Activated CD4-positive, alpha-beta T cell treated with anti-CD3 and anti-CD28 coated beads for 24 hours (primary cell): ENCODE measurements at regions not wholly inside any gene's neighbourhood (a gene's known extent, or its start where the extent isn't known, plus 50 kb on each side); places are given as distances from the start of the nearest gene placed in this dataset.

Experiments used
- DNase-seq, 2 donors: peaks; one replicate each; pipeline ENCODE4 v3.0.0-alpha.2; 2020; ENCODE audit warnings: low read depth in 2 of 2

GRCh38 chr1:38223391-38223790 lies 176.8 kb upstream of the POU3F1 start:
- DNase-seq = no peak

- DNase-seq = no peak
Measured at GRCh38 chr1:38222891-38223290, 176.3 kb upstream of the POU3F1 start.

- no peak for DNase-seq
Measured at GRCh38 chr1:38221006-38221649, 174.5 kb upstream of the POU3F1 start.

GRCh38 chr1:38217316-38217715 lies 170.7 kb upstream of the POU3F1 start:
- DNase-seq = no peak

- DNase-seq = no peak
Measured at GRCh38 chr1:38213646-38214434, 167.2 kb upstream of the POU3F1 start.

GRCh38 chr1:38210895-38211177 lies 164.2 kb upstream of the POU3F1 start:
- DNase-seq = no peak

GRCh38 chr1:38210021-38210894 lies 163.7 kb upstream of the POU3F1 start:
- DNase-seq = no peak

GRCh38 chr1:38208716-38209632 lies 162.4 kb upstream of the POU3F1 start:
- no peak for DNase-seq

GRCh38 chr1:38207906-38208305 lies 161.3 kb upstream of the POU3F1 start:
- no peak for DNase-seq

GRCh38 chr1:38207275-38207674 lies 160.7 kb upstream of the POU3F1 start:
- DNase-seq = no peak

- DNase-seq = no peak
Measured at GRCh38 chr1:38204698-38205097, 158.1 kb upstream of the POU3F1 start.

GRCh38 chr1:38203441-38203840 lies 156.8 kb upstream of the POU3F1 start:
- DNase-seq = no peak

GRCh38 chr1:38201431-38201830 lies 154.8 kb upstream of the POU3F1 start:
- DNase-seq = no peak

- no peak for DNase-seq
Measured at GRCh38 chr1:38198621-38199020, 152.0 kb upstream of the POU3F1 start.

- DNase-seq = no peak
Measured at GRCh38 chr1:38198099-38198498, 151.5 kb upstream of the POU3F1 start.

- no peak for DNase-seq
Measured at GRCh38 chr1:38197312-38198061, 150.9 kb upstream of the POU3F1 start.

- no peak for DNase-seq
Measured at GRCh38 chr1:38194472-38194871, 147.9 kb upstream of the POU3F1 start.

- no peak for DNase-seq
Measured at GRCh38 chr1:38193040-38193439, 146.4 kb upstream of the POU3F1 start.

GRCh38 chr1:38191461-38191860 lies 144.9 kb upstream of the POU3F1 start:
- DNase-seq = no peak

- no peak for DNase-seq
Measured at GRCh38 chr1:38190983-38191382, 144.4 kb upstream of the POU3F1 start.

GRCh38 chr1:38187552-38187951 lies 141.0 kb upstream of the POU3F1 start:
- DNase-seq = no peak
